K562 (cell line): ENCODE measurements at regions not wholly inside any gene's neighbourhood (a gene's known extent, or its start where the extent isn't known, plus 50 kb on each side); places are given as distances from the start of the nearest gene placed in this dataset.

Experiments
- CEBPB ChIP-seq: fragments of 450-650 bp; IDR thresholded peaks from 2 replicates; pipeline ENCODE4 v1.6.1; 2016; ENCODE audit warnings: missing genetic modification characterization, missing compliant biosample characterization
- EZH2 ChIP-seq: IDR thresholded peaks from 2 replicates; pipeline ENCODE4 v1.6.1; 2012; ENCODE audit warnings: low read depth, mild to moderate bottlenecking, inconsistent platforms, low read length, borderline replicate concordance
- POLR3A ChIP-seq: IDR thresholded peaks from 2 replicates; pipeline ENCODE4 v1.6.1; 2011; ENCODE audit warnings: borderline replicate concordance, mild to moderate bottlenecking, moderate library complexity; ENCODE audit not compliant: insufficient read length, insufficient read depth; ENCODE audit errors: extremely low read depth
- XRCC5 ChIP-seq: fragments of 200-400 bp; formaldehyde crosslinking; IDR thresholded peaks from 2 replicates; pipeline ENCODE4 v1.6.1; 2017; ENCODE audit warnings: low read depth, mild to moderate bottlenecking, low read length
- ZFP30 ChIP-seq: fragments of 250-450 bp; sonication (Bioruptor Pico); IDR thresholded peaks from 2 replicates; pipeline ENCODE4 v1.8.0; 2022; ENCODE audit warnings: moderate library complexity, mild to moderate bottlenecking, inconsistent platforms, borderline replicate concordance
- ZNF830 ChIP-seq: fragments of 250-450 bp; sonication (Bioruptor Pico); IDR thresholded peaks from 2 replicates; pipeline ENCODE4 v1.5.0; 2021; ENCODE audit warnings: mild to moderate bottlenecking
- TF ChIP-seq, protein P1 (sequence below): sonication (generic); formaldehyde crosslinking; IDR thresholded peaks from 2 replicates; pipeline ENCODE4 v1.8.0; 2023; ENCODE audit warnings: missing genetic modification reagents, mild to moderate bottlenecking, borderline replicate concordance
- TF ChIP-seq, protein P2 (sequence below): fragments of 250-450 bp; sonication (Bioruptor Pico); IDR thresholded peaks from 2 replicates; pipeline ENCODE4 v1.8.0; 2022; ENCODE audit warnings: inconsistent platforms
- TF ChIP-seq, protein P3 (sequence below): fragments of 150-350 bp; IDR thresholded peaks from 2 replicates; pipeline ENCODE4 v1.6.1; 2014; ENCODE audit warnings: low read depth, mild to moderate bottlenecking, low read length, borderline replicate concordance
- TF ChIP-seq, protein P4 (sequence below), 2 experiments: fragments of 450-650 bp; IDR thresholded peaks; 2 replicates each; pipeline ENCODE4 v1.6.1; 2016

DNA sequence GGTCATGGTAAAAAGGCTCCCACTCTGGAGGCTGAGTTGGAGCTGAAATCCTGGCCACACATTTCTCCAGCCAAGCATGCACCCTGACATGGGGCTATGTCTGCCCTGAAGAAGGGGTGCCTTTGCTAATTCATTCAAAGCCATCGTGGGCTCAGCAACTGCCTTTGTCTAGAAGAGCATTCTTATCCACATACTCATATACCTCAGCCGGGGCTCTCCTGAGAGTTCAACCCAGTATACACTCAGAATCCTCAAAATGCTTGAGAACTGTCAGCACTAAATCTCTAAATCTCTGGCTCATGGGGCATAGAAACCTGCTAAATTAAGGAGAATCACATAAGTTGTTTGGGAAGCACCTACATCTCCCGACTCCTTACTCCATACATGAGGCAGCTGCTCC lies 89.3 kb downstream of the MRPL32 start (continued):
- TF ChIP-seq, protein P1, sequence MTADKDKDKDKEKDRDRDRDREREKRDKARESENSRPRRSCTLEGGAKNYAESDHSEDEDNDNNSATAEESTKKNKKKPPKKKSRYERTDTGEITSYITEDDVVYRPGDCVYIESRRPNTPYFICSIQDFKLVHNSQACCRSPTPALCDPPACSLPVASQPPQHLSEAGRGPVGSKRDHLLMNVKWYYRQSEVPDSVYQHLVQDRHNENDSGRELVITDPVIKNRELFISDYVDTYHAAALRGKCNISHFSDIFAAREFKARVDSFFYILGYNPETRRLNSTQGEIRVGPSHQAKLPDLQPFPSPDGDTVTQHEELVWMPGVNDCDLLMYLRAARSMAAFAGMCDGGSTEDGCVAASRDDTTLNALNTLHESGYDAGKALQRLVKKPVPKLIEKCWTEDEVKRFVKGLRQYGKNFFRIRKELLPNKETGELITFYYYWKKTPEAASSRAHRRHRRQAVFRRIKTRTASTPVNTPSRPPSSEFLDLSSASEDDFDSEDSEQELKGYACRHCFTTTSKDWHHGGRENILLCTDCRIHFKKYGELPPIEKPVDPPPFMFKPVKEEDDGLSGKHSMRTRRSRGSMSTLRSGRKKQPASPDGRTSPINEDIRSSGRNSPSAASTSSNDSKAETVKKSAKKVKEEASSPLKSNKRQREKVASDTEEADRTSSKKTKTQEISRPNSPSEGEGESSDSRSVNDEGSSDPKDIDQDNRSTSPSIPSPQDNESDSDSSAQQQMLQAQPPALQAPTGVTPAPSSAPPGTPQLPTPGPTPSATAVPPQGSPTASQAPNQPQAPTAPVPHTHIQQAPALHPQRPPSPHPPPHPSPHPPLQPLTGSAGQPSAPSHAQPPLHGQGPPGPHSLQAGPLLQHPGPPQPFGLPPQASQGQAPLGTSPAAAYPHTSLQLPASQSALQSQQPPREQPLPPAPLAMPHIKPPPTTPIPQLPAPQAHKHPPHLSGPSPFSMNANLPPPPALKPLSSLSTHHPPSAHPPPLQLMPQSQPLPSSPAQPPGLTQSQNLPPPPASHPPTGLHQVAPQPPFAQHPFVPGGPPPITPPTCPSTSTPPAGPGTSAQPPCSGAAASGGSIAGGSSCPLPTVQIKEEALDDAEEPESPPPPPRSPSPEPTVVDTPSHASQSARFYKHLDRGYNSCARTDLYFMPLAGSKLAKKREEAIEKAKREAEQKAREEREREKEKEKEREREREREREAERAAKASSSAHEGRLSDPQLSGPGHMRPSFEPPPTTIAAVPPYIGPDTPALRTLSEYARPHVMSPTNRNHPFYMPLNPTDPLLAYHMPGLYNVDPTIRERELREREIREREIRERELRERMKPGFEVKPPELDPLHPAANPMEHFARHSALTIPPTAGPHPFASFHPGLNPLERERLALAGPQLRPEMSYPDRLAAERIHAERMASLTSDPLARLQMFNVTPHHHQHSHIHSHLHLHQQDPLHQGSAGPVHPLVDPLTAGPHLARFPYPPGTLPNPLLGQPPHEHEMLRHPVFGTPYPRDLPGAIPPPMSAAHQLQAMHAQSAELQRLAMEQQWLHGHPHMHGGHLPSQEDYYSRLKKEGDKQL: no peak
- TF ChIP-seq, protein P2, sequence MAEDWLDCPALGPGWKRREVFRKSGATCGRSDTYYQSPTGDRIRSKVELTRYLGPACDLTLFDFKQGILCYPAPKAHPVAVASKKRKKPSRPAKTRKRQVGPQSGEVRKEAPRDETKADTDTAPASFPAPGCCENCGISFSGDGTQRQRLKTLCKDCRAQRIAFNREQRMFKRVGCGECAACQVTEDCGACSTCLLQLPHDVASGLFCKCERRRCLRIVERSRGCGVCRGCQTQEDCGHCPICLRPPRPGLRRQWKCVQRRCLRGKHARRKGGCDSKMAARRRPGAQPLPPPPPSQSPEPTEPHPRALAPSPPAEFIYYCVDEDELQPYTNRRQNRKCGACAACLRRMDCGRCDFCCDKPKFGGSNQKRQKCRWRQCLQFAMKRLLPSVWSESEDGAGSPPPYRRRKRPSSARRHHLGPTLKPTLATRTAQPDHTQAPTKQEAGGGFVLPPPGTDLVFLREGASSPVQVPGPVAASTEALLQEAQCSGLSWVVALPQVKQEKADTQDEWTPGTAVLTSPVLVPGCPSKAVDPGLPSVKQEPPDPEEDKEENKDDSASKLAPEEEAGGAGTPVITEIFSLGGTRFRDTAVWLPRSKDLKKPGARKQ (CRISPR knock-in tag): no peak
- TF ChIP-seq, protein P3, sequence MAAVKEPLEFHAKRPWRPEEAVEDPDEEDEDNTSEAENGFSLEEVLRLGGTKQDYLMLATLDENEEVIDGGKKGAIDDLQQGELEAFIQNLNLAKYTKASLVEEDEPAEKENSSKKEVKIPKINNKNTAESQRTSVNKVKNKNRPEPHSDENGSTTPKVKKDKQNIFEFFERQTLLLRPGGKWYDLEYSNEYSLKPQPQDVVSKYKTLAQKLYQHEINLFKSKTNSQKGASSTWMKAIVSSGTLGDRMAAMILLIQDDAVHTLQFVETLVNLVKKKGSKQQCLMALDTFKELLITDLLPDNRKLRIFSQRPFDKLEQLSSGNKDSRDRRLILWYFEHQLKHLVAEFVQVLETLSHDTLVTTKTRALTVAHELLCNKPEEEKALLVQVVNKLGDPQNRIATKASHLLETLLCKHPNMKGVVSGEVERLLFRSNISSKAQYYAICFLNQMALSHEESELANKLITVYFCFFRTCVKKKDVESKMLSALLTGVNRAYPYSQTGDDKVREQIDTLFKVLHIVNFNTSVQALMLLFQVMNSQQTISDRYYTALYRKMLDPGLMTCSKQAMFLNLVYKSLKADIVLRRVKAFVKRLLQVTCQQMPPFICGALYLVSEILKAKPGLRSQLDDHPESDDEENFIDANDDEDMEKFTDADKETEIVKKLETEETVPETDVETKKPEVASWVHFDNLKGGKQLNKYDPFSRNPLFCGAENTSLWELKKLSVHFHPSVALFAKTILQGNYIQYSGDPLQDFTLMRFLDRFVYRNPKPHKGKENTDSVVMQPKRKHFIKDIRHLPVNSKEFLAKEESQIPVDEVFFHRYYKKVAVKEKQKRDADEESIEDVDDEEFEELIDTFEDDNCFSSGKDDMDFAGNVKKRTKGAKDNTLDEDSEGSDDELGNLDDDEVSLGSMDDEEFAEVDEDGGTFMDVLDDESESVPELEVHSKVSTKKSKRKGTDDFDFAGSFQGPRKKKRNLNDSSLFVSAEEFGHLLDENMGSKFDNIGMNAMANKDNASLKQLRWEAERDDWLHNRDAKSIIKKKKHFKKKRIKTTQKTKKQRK: no peak
- TF ChIP-seq XRCC5 (no peak), EZH2 (no peak), CEBPB (tag) (no peak), ZFP30 (CRISPR knock-in tag) (no peak), ZNF830 (no peak), POLR3A (no peak)
- TF ChIP-seq, protein P4, sequence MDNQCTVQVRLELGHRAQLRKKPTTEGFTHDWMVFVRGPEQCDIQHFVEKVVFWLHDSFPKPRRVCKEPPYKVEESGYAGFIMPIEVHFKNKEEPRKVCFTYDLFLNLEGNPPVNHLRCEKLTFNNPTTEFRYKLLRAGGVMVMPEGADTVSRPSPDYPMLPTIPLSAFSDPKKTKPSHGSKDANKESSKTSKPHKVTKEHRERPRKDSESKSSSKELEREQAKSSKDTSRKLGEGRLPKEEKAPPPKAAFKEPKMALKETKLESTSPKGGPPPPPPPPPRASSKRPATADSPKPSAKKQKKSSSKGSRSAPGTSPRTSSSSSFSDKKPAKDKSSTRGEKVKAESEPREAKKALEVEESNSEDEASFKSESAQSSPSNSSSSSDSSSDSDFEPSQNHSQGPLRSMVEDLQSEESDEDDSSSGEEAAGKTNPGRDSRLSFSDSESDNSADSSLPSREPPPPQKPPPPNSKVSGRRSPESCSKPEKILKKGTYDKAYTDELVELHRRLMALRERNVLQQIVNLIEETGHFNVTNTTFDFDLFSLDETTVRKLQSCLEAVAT (IDR thresholded peaks at IDR 0.05): no peak
